GM19395 (cell line): ENCODE measurements at regions not wholly inside any gene's neighbourhood (a gene's known extent, or its start where the extent isn't known, plus 50 kb on each side); places are given as distances from the start of the nearest gene placed in this dataset.

Experiments used
- ATAC-seq: cut with Tn5 transposase; IDR thresholded peaks from one replicate; pipeline ENCODE4 v1.9.1; 2021; ENCODE audit warnings: mild to moderate bottlenecking, moderate library complexity; ENCODE audit not compliant: unreplicated experiment

DNA sequence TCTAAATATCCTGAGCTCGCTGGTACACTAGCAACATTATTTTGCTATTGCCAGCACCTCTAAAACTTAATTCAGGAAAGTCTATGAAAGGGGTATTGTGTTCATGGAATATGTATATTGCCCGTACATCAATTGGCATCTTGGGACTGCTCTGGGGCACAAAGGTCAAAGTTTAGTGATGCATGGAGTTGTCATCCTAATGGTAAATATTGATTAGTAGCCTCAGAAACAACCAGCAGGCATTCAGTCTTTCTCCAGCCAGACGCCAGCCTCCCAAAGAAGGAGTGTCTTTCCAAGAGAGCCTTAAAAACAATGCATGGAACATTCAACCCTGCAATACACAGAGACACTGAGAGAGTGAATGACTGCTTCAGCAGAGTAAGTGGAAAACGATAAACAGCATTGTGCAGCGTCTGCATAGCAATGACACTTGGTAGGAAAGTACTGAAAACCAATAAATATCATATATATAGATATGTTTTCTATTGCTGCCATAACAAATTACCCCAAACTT, 377.3 kb downstream of the SHQ1 start:
- no peak for ATAC-seq

DNA sequence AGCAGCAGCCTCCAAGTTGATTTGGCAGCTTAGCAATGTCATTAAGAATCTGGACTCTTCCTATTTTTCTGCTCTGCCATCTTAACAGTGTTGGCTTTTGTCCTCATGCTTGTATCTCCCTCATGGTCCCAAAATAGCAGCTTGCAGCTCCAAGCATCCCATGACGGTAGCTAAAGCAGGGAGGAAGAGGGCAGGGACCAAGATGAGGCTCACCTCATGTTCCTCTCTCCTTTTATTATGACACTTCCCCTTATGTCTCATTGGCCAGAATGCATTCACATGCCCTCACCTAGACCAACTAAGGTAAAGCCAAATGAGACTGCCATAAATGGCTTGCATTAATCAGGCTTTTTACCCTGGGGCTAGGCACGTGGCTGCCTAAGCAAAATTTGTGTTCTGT, 382.4 kb downstream of the SHQ1 start:
- no peak for ATAC-seq

DNA sequence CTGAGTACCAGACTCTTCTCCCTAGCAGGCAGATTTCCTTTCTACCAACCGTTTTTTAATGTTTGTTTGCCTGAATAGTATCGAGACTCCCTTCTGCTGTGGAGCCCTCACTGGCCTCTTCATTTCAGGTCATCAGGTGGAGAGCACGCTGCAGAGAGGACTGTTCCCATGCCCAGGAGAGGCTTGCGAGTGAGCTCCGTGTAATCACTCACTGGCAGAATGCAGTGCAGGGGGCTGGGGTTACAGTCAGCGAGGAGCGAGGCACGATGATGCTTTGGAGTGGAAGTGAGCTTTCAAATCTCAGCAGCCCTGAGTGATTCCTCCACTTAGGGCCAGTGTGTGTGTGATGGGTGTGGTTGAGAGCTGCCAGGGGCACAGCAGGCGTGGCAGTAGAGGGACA, 385.2 kb downstream of the SHQ1 start:
- ATAC-seq: no peak

DNA sequence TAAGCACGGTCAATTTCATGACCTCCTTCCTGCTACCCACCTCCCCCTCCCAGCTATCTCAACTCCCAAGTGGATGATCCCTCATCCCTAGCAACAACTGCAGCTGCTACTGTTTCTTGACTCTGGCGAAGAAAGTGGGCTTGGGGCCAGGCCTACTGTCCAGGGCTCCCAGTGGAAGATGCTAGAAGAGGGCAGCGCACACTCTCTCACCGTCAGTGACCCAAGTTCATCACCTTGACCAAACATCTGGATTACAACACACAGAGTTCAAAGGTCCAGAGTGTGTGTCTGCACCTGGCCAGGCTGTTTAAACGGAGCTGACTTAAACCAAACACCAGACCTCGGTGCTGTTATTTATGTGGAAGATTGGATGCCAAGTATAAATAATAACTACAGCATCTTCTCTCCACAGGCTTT, 385.6 kb downstream of the SHQ1 start:
- ATAC-seq: no peak

DNA sequence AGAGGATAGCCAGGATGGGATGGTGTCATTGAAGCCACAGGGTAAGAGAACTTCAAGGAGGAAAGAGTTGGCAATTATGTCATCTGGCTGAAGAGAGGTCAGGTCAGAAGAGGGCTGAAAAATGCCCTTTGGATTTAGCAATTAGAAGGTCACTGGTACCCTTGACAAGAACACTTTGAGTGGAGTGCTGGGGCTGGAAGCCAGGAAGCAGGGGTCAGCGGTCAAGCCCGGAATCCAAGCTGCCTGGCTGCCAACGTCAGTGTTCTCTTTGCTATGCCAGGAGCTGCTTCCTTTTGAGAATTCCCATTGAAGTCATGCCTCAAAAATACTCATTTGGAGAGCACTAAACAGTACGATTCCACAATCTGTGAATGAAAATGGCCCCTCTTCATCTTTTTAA, 386.5 kb downstream of the SHQ1 start:
- no peak for ATAC-seq

GRCh38 chr3:72460205-72461174, 387.8 kb downstream of the SHQ1 start:
- no peak for ATAC-seq

- no peak for ATAC-seq
Observed at GRCh38 chr3:72459588-72459987, 388.7 kb downstream of the SHQ1 start.

GRCh38 chr3:72458375-72458774, 389.9 kb downstream of the SHQ1 start:
- no peak for ATAC-seq

DNA sequence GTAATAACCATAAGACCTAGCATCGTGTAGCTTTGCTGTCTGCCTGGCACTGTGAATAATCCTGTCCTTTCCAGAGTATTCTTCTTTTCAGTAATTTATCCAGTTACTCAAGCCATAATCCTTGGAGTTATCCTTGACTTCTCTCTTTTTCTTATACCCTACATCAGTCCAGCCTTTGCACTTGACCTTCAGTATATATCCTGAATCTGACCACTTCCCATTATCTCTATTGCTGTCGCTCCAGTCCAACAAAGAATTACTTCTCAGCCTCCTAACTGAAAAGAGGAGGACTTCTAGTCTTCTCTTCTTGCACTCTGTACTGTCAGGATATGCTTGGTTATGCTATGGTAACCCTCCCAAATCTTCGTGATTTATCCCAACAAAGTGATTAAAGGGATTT, 393.8 kb downstream of the SHQ1 start:
- no peak for ATAC-seq

GRCh38 chr3:72453706-72454105, 394.5 kb downstream of the SHQ1 start:
- no peak for ATAC-seq

DNA sequence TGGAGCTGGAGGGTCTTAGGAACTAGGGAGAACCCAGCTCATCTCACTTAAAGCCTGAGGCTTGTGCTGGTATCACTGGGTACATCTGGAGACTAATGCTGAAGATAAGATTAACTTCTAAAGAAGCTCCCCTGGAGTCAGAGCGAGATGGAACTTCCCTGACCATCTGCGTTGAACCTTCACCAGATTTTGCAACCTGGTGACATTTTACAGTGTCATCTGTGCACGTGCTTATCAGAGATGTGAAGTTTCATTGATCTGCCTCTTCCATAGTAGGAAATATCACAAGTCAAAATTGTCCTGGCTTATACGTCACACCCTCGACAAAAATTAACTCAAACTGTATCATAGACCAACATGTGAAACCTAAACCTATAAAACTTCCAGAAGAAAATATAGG, 395.5 kb downstream of the SHQ1 start:
- ATAC-seq: no peak

DNA sequence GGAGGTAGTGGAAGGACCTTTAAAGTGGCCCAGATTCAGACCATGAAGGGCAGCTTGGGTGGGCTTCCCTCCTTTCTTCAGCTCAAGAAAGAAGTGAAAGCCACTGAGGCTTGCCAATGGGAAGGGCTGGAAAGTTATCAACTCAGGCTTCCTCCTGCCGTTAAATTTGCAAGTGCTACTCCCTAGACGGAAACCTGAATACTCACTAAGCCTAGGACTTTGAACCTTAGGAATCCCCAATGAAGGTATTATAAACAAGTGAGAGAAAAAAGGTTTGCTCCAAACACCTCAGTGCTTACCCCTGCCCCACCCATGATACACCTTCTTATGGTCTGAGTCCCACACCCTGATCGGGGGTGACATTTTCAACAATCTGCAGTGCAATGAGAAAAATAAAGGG, 396.4 kb downstream of the SHQ1 start:
- no peak for ATAC-seq

DNA sequence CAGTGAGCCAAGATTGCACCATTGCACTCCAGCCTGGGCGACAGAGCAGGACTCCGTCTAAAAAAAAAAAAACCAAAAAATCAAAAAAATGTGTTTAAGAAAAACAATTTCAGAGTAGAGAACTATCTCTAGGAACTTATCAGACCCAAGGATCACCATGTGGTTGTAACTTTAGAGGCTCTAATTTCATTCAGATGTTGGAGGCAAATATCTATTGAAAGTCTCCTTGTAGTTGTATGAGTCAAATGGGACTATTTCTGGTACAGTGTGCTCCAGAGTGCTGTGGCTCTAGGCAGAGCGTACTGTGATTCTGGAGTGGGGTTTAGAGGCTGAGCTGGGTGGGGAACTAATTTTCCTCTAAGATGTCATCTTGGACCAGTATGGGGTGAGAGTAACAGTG, 398.7 kb downstream of the SHQ1 start:
- ATAC-seq: no peak

DNA sequence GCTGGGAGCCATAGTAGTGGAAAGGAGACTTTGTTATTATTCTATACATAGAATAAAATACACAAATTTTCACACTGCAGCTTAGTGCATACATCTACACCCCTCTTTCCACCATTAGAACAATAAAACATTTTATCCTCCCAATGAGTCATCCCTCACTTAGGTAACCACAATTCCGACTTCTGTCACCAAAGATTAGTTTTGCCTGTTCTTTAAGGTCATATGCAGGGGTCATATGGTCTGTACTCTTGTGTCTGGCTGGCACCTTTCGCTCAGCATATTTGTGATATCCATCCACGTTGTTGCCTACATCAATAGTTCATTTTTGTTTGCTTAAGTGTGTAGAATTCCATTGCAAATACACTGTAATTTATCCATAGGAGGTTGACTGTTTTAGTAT, 399.4 kb downstream of the SHQ1 start:
- no peak for ATAC-seq

GRCh38 chr3:72448375-72448823, 399.8 kb downstream of the SHQ1 start:
- ATAC-seq: no peak

DNA sequence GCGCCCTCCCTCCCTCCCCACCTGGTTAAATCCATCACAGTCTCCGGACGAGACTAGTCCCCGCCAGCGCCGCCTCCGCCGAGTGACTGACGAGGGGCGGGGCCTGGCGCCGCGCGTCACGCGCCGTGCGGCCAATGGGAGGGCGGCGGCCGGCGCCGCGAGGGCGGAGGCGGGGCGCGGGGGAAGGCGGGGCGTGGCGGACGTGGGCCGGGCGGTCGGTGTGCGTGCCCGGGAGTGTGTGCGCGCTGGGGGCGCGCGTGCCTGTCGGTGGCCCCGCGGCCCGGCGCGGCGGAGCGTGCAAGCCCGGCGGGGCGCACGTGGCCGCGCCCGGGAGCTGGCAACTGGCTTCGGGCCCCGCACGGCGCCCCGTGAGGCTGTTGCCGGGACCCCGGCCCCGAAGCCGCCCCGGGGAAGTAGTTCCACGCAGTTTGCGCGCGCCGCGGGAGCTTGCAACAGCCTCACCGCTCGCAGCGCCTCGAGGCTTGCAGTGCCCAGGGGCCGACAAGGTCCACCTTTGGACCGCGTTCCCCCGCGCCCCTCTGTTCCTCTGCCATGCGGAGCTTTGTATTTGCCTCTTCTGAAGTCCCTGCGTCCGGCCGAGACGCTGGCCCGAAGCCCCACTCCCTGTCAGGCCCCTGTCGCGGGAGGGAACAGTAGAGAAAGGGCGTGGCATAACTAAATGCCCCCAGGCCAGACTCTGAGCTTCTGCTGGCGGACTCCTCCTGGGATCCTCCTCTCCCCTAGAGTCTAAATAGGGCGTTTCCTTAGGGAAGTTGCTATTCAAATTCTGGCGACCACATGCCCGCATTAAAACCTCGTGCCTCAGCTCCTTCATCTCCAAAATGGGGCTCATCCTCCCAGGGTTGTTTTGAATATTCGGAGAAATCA, 400.9 kb downstream of the SHQ1 start:
- peak; percentile 79 for ATAC-seq

GRCh38 chr3:72446218-72447058, 401.8 kb downstream of the SHQ1 start, which contains the start of gene RYBP:
Gene RYBP (minus strand): TSS chr3:72446621.
- ATAC-seq: peak; percentile 26

GRCh38 chr3:72445827-72446217, 402.4 kb downstream of the SHQ1 start:
- no peak for ATAC-seq

GRCh38 chr3:72444656-72445223, 403.5 kb downstream of the SHQ1 start:
- no peak for ATAC-seq

DNA sequence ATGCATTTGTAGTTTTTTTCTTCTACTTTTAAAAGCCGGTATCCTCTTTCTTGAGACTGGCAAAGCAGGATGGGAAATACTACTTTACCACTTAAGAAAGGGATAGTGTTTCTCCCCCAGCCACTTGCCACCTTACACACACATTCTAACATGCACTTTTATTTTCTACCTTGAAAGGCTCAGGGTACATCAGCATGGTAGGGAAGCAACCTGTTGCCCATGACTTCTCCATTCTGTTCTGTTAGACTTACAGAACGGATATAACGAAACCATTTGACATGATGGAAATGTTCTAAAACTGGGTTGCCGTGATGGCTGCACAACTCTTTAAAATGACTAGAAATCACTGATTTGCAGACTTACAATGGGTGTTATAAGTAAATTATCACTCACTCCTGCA, 405.5 kb downstream of the SHQ1 start:
- ATAC-seq: no peak
